ENCODE measurements at regions not wholly inside any gene's neighbourhood (a gene's known extent, or its start where the extent isn't known, plus 50 kb on each side); places are given as distances from the start of the nearest gene placed in this dataset.

DNA sequence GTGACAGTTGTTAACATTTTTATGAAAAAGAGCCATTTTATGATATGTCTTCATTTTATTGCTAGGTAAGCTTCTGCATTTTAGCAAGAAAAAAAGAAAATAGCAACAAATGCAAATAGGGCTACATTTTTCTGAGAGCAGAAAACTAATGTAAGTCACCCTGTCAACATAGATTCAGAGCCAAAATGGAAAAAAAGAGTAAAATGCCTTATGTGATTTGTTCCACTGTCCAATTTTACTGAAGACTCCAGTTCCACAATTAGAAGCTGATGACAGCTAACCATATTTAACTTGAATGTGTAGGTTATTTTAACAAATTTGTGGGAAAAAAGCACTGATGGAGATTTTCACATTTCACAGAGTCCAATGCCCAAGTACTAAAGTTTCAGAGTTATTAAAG lies 772.3 kb downstream of the FAT4 start:
- Histone ChIP-seq H3K9me3 (ENCODE audit: control insufficient read depth in 4 of 4, low read length in 3 of 4) (no peaks in the 10 kb centered on the region), H3K4me1 (ENCODE audit: control insufficient read depth in 4 of 4, insufficient read depth in 4 of 4, low read length in 3 of 4) (no peaks in the 10 kb centered on the region), H3K9ac (ENCODE audit: low read depth in 1 of 2, low read length in 2 of 2) (no peak overlapping the region), H3K27me3 (ENCODE audit: control insufficient read depth in 4 of 4, insufficient read depth in 4 of 4, low read length in 3 of 4) (no peaks in the 10 kb centered on the region), H3K4me3 (ENCODE audit: low read depth in 1 of 3, low read length in 3 of 3) (no peak overlapping the region), H3K27ac (ENCODE audit: low read depth in 1 of 2, low read length in 2 of 2) (no peak overlapping the region), H3K36me3 (ENCODE audit: control insufficient read depth in 4 of 4, insufficient read depth in 3 of 4, low read depth in 1 of 4, low read length in 3 of 4) (no peaks in the 10 kb centered on the region)
- no peak for DNase-seq (ENCODE audit: low spot score)
- TF ChIP-seq REST (IDR thresholded peaks at IDR 0.05) (no peak), RAD21 (IDR thresholded peaks at IDR 0.05) (no peak), NR2F2 (IDR thresholded peaks at IDR 0.05) (no peak), GABPA (IDR thresholded peaks at IDR 0.05 in 1 of 2, conservative IDR thresholded peaks at IDR 0.05 in 1 of 2) (no peak), FOXA2 (IDR thresholded peaks at IDR 0.05) (no peak), CTCF (IDR thresholded peaks at IDR 0.05; ENCODE audit: low read depth, low read length, missing input control) (no peak), HNF4G (IDR thresholded peaks at IDR 0.05) (no peak), SP1 (IDR thresholded peaks at IDR 0.05) (no peak), YY1 (IDR thresholded peaks at IDR 0.05) (no peak), EGR1 (IDR thresholded peaks at IDR 0.05; ENCODE audit: low read depth in 2 of 2) (no peak), RXRA (IDR thresholded peaks at IDR 0.05) (no peak), JUND (IDR thresholded peaks at IDR 0.05) (no peak)
- TF ChIP-seq, protein P1, sequence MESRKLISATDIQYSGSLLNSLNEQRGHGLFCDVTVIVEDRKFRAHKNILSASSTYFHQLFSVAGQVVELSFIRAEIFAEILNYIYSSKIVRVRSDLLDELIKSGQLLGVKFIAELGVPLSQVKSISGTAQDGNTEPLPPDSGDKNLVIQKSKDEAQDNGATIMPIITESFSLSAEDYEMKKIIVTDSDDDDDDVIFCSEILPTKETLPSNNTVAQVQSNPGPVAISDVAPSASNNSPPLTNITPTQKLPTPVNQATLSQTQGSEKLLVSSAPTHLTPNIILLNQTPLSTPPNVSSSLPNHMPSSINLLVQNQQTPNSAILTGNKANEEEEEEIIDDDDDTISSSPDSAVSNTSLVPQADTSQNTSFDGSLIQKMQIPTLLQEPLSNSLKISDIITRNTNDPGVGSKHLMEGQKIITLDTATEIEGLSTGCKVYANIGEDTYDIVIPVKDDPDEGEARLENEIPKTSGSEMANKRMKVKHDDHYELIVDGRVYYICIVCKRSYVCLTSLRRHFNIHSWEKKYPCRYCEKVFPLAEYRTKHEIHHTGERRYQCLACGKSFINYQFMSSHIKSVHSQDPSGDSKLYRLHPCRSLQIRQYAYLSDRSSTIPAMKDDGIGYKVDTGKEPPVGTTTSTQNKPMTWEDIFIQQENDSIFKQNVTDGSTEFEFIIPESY (IDR thresholded peaks at IDR 0.05): no peak
- TF ChIP-seq, protein P2, sequence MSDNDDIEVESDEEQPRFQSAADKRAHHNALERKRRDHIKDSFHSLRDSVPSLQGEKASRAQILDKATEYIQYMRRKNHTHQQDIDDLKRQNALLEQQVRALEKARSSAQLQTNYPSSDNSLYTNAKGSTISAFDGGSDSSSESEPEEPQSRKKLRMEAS (IDR thresholded peaks at IDR 0.05): no peak

DNA sequence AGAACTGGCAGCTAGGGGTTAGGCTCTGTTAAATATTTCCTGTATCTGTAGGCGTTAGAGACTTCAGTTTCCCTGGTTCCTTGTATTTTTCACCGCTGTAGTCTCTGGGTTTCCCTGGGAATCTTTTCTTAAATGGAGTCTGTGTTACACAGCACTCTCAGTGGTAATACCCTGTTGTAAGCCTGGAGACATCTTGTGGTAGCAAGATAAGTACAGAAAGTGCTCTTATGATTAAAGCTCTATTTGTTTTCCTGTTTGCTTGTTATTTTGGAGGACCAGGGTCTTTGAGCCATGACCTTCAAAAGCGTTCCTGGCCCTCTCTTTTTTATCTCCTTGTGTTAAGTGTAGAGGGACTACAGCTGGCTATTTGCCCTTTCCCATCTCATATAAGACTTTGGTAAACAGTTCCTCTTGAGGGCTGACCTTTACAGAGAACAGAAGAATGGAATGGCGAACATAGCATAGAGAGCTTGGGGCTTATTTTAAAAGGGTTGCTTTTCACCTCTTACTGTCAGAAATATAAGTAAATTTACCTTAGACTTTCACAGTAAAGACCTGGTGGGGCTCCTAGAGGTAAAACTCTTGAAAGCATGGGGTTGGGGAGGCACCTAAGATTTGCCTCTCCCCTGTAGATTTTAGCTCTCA lies 782.5 kb downstream of the FAT4 start:
- H3K9ac ChIP-seq (ENCODE audit: low read depth in 1 of 2, low read length in 2 of 2): no peak overlapping the region
- no peaks in the 10 kb centered on the region for H3K36me3 ChIP-seq (ENCODE audit: control insufficient read depth in 4 of 4, insufficient read depth in 3 of 4, low read depth in 1 of 4, low read length in 3 of 4)
- no peaks in the 10 kb centered on the region for H3K27me3 ChIP-seq (ENCODE audit: control insufficient read depth in 4 of 4, insufficient read depth in 4 of 4, low read length in 3 of 4)
- 47% methylated on average over 4 of the region's 4 CpGs for WGBS
- H3K4me1 ChIP-seq (ENCODE audit: control insufficient read depth in 4 of 4, insufficient read depth in 4 of 4, low read length in 3 of 4): no peaks in the 10 kb centered on the region
- no peak overlapping the region for H3K4me3 ChIP-seq (ENCODE audit: low read depth in 1 of 3, low read length in 3 of 3)
- no peak for DNase-seq (ENCODE audit: low spot score)
- no peak for TF ChIP-seq FOXA2 (IDR thresholded peaks at IDR 0.05)
- TF ChIP-seq EGR1 (IDR thresholded peaks at IDR 0.05; ENCODE audit: low read depth in 2 of 2): no peak
- no peak for TF ChIP-seq CTCF (IDR thresholded peaks at IDR 0.05; ENCODE audit: low read depth, low read length, missing input control)
- no peak for TF ChIP-seq TAF1 (conservative IDR thresholded peaks at IDR 0.05)
- TF ChIP-seq FOXA1 (IDR thresholded peaks at IDR 0.05): no peak
- TF ChIP-seq RXRA (IDR thresholded peaks at IDR 0.05): no peak
- no peak for TF ChIP-seq HNF4G (IDR thresholded peaks at IDR 0.05)
- TF ChIP-seq NR2F2 (IDR thresholded peaks at IDR 0.05): no peak
- TF ChIP-seq HNF4A (conservative IDR thresholded peaks at IDR 0.05): no peak
- no peaks in the 10 kb centered on the region for H3K9me3 ChIP-seq (ENCODE audit: control insufficient read depth in 4 of 4, low read length in 3 of 4)
- no peak overlapping the region for H3K27ac ChIP-seq (ENCODE audit: low read depth in 1 of 2, low read length in 2 of 2)
